NCI-H2081 (cell line): ENCODE measurements at regions not wholly inside any gene's neighbourhood (a gene's known extent, or its start where the extent isn't known, plus 50 kb on each side); places are given as distances from the start of the nearest gene placed in this dataset.
"Not testable (repeated sequence)": the region's sequence is repeated elsewhere in the genome, so short reads cannot be mapped to it uniquely, and the experiment has no call there.

Source experiments
- DNase-seq, 2 experiments: peaks; one replicate each; lab custom pipeline; 2025; lab: John Stamatoyannopoulos, UW

- DNase-seq = no peak
These were observed 281.7 kb downstream of the NEBL start for GRCh38 chr10:20615395-20615794.

GRCh38 chr10:20614911-20615310, 282.2 kb downstream of the NEBL start:
- no peak for DNase-seq

GRCh38 chr10:20608503-20608902, 288.6 kb downstream of the NEBL start:
- no peak for DNase-seq

GRCh38 chr10:20606985-20607384, 290.1 kb downstream of the NEBL start:
- DNase-seq = no peak

- DNase-seq = no peak
These were observed 295.1 kb downstream of the NEBL start for GRCh38 chr10:20601941-20602461.

GRCh38 chr10:20598590-20598989, 298.5 kb downstream of the NEBL start:
- no peak for DNase-seq

GRCh38 chr10:20596911-20597310, 300.2 kb downstream of the NEBL start:
- DNase-seq = no peak

- no peak for DNase-seq
These were observed 300.9 kb downstream of the NEBL start for GRCh38 chr10:20596065-20596755.

- no peak for DNase-seq
These were observed 303.5 kb downstream of the NEBL start for GRCh38 chr10:20593649-20594048.

- no peak for DNase-seq
These were observed 315.1 kb downstream of the NEBL start for GRCh38 chr10:20582041-20582440.

- DNase-seq = no peak
These were observed 323.2 kb downstream of the NEBL start for GRCh38 chr10:20573924-20574323.

GRCh38 chr10:20555990-20556389, 341.1 kb downstream of the NEBL start:
- DNase-seq = not testable (repeated sequence)

GRCh38 chr10:20552382-20552781, 344.7 kb downstream of the NEBL start:
- DNase-seq = no peak

GRCh38 chr10:20551761-20552160, 345.4 kb downstream of the NEBL start:
- no peak for DNase-seq

GRCh38 chr10:20535897-20536881, 360.9 kb downstream of the NEBL start:
- DNase-seq = peak in 1 of 2 experiments; percentile 41

- DNase-seq = not testable (repeated sequence)
These were observed 365.7 kb downstream of the NEBL start for GRCh38 chr10:20531241-20531883.

- no peak for DNase-seq
These were observed 375.9 kb downstream of the NEBL start for GRCh38 chr10:20521186-20521585.

- no peak for DNase-seq
These were observed 381.5 kb downstream of the NEBL start for GRCh38 chr10:20515654-20516053.

- DNase-seq = no peak
These were observed 384.5 kb downstream of the NEBL start for GRCh38 chr10:20512631-20513030.

- DNase-seq = no peak
These were observed 388.2 kb downstream of the NEBL start for GRCh38 chr10:20508921-20509320.

- no peak for DNase-seq
These were observed 394.1 kb downstream of the NEBL start for GRCh38 chr10:20502903-20503585.

- no peak for DNase-seq
These were observed 402.6 kb downstream of the NEBL start for GRCh38 chr10:20494474-20494873.
